Astrocyte of the spinal cord (primary cell): ENCODE measurements at regions not wholly inside any gene's neighbourhood (a gene's known extent, or its start where the extent isn't known, plus 50 kb on each side); places are given as distances from the start of the nearest gene placed in this dataset.

Source experiments
- DNase-seq: peaks from one replicate; pipeline ENCODE4 v3.0.0; 2011; ENCODE audit warnings: low read depth, low spot score
- H3K4me3 ChIP-seq: 2 replicates; pipeline ENCODE4 v1.5.1; 2011; ENCODE audit warnings: low read depth, mild to moderate bottlenecking, low read length, moderate library complexity
- in situ Hi-C: cut with HindIII; loops from 2 replicates; pipeline ENCODE4 v1.10.0; 2017; ENCODE audit warnings: low sequenced_read_pairs
- TF ChIP-seq, protein P1 (sequence below): IDR thresholded peaks from 2 replicates; pipeline ENCODE4 v1.5.1; 2012; ENCODE audit warnings: low read depth, mild to moderate bottlenecking, low read length, inconsistent platforms

DNA sequence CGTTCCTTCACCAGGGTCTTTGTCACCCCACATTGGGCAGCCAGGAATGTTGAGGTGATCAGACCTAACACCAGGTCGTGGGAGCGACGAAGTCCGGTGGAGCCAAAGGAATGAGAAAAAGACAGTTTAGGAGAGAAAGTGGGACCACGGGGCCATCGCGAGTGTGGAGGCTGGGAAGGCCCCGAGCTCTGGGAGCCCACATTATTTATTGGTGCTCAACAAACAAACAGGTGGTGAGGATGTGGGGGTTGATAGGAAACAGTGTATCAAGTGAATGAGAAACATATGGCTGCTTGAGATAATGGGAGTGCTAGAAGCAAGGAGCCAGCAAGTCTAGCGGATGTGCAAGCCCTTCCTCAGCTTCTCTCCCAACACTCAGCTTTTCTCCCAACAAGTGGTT is 287.1 kb upstream of the SGK1 start:
- in situ Hi-C loops, result no loop called here
- TF ChIP-seq, protein P1, sequence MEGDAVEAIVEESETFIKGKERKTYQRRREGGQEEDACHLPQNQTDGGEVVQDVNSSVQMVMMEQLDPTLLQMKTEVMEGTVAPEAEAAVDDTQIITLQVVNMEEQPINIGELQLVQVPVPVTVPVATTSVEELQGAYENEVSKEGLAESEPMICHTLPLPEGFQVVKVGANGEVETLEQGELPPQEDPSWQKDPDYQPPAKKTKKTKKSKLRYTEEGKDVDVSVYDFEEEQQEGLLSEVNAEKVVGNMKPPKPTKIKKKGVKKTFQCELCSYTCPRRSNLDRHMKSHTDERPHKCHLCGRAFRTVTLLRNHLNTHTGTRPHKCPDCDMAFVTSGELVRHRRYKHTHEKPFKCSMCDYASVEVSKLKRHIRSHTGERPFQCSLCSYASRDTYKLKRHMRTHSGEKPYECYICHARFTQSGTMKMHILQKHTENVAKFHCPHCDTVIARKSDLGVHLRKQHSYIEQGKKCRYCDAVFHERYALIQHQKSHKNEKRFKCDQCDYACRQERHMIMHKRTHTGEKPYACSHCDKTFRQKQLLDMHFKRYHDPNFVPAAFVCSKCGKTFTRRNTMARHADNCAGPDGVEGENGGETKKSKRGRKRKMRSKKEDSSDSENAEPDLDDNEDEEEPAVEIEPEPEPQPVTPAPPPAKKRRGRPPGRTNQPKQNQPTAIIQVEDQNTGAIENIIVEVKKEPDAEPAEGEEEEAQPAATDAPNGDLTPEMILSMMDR, result no peak
- no peak overlapping the region for H3K4me3 ChIP-seq
- no peak for DNase-seq

DNA sequence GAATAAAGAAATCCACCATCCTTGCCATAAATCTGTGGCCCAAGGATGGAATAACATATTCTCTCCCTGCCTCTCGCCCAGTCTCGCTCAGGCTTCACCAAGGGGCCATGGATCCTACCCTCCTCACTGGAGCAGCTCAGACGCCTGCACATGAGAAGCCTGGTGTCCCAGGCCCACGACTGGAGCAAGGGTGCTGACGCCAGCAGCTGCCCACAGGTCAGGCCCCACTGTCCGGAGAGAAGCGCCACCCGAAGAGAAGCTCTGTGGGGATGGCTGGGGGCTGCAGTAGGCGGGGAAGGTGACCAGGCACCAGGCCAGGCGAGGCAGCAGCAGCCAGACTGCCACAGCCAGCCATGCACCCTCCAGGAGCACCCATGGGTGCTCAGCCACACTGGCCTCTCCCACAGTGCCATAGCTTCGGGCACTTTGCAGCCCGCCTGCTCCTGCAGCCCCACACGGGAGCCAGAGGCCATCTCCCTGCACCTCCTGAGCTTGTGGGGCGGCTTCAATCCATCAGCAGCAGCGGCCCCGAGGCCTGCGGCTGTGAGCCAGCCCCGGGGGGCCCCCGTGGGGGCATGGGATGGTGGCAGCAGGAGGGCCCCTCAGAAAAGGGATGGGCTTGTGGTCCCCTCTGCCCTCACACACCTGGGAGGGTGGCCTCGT is 286.2 kb upstream of the SGK1 start:
- no peak overlapping the region for H3K4me3 ChIP-seq
- TF ChIP-seq, protein P1, result no peak
- in situ Hi-C loops, result no loop called here
- no peak for DNase-seq

- in situ Hi-C loops, result no loop called here
- H3K4me3 ChIP-seq, result no peak overlapping the region
- DNase-seq, result no peak
- TF ChIP-seq, protein P1, result no peak
Observed at GRCh38 chr6:134603561-134603960, 285.6 kb upstream of the SGK1 start.

GRCh38 chr6:134602123-134602522 is 284.2 kb upstream of the SGK1 start:
- H3K4me3 ChIP-seq, result no peak overlapping the region
- DNase-seq, result no peak
- TF ChIP-seq, protein P1, result no peak
- in situ Hi-C loops, result no loop called here

DNA sequence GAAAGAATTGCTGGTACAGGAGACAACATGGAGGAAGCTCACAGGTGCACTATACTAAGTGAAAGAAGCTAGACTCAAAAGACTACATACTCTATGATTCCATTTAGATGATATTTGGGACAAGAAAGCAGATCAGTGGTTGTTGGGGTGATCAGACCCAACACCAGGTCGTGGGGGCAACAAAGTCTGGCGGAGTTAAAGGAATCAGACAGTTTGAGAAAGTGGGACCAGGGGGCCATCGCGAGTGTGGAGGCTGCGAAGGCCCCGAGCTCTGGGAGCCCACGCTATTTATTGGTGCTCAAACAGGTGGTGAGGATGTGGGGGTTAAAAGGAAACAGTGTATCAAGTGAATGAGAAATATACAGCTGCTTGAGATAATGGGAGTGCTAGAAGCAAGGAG is 282.8 kb upstream of the SGK1 start:
- DNase-seq, result no peak
- TF ChIP-seq, protein P1, result no peak
- in situ Hi-C loops, result no loop called here
- H3K4me3 ChIP-seq, result no peak overlapping the region

- in situ Hi-C loops, result no loop called here
- DNase-seq, result no peak
- TF ChIP-seq, protein P1, result no peak
- no peak overlapping the region for H3K4me3 ChIP-seq
Observed at GRCh38 chr6:134599079-134599478, 281.2 kb upstream of the SGK1 start.
